ENCODE measurements at regions not wholly inside any gene's neighbourhood (a gene's known extent, or its start where the extent isn't known, plus 50 kb on each side); places are given as distances from the start of the nearest gene placed in this dataset.
"Not testable (repeated sequence)": the region's sequence is repeated elsewhere in the genome, so short reads cannot be mapped to it uniquely, and the experiment has no call there.

DNA sequence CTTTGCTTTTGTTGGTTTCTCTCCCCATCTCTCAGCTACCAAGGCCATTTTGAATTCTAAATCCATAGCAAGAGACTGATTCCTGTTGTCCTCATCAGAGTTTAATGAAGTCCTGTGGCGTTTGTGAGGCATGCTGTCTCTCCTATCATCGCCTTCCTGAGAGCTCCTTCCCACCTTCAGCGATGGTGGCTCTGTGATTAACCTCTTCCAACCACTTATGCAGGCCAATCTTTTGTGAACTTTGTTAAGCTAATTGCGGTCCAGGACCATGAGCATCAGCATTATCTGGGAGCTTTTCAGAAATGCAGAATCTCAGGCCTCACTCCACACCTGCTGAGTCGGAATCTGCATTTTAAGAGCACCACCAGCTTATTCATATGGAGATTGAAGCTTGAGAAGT lies 272.5 kb upstream of the CDYL start:
- DNase-seq (ENCODE audit: low read depth), result no peak

DNA sequence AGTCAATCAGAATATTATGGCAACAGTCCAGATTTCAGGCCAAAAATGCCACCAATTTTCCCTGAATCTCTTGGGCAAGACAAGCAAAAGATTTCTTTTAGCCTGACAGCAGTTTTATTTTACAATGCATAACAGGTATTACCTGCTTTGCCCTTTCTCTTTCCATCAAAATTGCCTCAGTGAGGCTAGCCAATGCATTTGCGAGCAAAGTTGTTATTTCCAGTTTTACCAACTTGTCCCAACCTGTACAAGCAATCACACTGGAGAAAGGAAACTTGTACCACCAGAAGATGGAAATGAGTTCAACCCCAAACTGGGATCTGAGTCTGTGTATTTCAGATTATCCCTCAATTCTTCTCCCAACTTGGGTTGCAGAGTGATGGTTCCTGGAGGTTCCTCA lies 279.9 kb upstream of the CDYL start:
- DNase-seq (ENCODE audit: low read depth), result no peak

DNA sequence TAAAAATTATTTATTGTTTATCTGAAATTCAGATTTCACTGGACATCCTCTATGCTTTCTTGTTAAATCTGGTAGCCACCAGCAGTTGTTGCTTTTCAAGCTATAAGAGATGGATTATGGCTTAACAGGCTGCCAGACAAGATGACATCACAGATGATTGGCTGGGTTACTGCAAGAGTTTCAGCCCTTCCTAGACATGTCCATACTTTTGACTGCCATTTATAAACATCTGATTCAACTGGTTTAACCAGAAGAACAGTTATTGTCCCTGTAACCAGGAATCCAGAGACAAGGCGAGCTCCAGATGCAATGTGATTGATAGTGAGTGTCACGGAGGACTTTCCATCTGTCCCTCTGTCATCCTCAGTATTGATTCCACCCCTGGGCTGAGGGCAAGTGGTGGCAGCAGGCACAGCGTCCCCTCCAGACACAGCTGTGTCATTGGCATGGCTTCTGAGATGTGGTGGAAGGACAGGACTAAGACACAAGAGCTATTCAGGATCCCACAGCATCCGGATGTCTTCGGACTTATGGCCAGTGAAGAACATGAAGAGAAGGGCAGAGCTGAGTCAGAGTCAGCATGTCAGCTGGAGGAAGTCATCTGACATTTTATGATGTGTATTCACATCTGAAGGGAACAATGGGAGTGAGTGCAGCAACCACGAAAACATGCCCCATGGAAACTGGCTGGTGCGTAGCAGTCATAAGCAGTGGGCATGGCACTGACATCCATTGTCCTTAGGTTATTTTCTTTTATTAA lies 284.5 kb upstream of the CDYL start:
- DNase-seq (ENCODE audit: low read depth), result no peak

DNA sequence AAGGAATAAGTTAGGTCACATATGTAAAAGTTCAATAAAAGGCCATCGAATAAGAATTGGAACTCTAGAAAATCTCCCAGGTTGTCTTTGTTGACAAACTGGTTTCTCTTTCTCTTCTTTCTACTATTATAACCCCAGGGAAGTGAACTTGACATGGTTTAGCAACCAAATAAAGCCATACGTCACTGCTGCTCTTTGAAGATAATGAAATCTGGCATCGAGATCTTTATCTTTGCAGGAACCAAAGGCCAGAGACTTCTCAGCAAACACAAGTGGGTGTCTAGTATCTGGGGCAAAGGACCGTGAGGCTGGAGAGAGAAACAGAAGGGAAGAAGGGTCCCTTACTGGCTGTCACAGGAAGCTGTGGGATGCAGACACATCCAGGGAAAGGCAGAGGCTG lies 286.7 kb upstream of the CDYL start:
- no peak for DNase-seq (ENCODE audit: low read depth)

DNA sequence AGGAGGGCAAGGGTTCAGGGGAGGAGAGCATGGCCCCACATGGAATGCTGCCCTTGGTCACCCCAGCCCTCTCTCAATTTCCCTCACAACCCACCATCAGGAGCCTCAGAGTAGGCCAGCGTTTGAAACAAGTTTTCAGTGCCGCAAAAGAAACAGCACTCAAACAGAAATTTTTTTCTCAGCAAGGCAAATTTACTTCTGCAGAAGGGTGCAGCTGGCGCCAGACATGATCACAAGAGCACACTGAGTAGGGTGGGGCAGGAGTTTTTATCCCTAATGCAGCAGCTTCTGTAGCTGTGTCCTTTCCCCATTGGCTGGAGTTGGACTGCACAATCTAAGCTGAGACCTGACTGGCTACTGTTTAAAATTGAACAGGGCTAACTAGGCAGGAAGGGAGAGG lies 287.8 kb upstream of the CDYL start:
- DNase-seq (ENCODE audit: low read depth), result no peak

DNA sequence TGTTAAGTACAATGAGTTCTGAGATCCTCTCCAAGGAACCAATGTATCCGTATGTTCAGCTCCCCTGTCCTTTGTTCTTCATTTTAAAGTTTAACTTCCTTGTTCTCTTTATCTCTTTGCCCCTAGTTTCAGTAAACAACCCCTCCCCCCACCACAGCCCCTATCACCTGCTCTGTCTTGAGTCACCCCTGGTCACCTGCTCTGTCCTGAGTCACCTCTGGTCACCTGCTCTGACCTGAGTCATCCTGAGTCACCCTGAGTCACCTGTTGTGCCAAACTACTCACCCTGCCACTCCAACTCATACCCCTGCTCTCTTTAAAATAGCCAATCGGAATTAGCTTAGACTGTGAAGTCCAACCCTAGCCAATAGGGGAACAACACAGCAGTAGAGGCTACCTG lies 288.7 kb upstream of the CDYL start:
- no peak for DNase-seq (ENCODE audit: low read depth)

DNA sequence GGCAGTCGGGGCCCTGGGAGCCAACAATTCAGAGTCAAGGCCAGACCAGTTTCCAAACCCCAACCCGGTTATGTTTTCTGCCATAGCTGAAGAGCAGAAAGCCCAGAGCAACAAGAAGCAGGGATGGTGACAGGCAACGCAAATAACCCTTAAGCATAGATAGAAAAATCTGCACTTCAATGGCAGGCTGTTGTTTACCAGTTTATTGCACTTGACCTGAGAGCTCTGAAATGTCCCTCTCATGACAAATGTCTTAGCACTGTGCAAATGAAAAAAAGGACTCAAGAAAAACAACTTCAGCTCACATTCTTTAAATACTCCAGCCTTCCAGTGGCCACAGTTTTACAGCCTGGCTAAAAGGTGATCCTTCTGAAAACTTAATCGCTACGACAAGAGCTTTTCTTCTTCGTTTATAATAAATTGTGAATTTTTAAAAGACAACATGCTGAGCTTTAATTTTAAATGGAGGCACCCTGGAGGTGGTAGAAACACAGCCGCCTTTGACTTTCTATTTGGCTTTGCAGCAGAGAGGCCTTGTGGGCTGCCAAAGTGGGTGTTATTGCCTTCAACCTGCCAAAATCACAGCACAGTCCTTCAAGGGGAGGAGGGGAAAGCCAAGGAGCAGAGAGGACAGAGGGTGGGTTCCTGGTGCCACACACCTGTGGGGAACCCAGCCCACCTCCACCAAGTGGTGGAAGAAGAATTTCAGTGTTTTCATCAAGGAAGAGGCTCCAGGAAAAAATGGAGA lies 289.5 kb upstream of the CDYL start:
- no peak for DNase-seq (ENCODE audit: low read depth)

DNA sequence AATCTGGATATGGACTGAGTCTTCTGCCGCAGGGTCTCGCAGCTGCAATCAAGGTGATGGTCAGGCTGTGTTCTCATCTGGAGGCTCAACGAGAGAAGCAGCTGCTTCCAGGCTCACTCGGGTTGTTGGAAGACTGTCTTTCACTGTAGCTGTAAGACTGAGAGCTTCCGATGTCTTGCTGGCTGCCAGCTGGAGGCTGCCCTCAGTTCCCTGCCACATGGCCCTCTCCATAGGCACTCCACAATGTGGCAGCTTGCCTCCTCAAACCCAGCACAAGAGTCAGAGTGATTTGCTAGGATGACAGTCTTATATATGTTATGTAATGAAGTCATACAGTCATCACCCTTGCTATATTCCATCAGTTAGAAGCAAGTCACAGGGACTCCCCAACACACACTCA lies 290.5 kb upstream of the CDYL start:
- no peak for DNase-seq (ENCODE audit: low read depth)

DNA sequence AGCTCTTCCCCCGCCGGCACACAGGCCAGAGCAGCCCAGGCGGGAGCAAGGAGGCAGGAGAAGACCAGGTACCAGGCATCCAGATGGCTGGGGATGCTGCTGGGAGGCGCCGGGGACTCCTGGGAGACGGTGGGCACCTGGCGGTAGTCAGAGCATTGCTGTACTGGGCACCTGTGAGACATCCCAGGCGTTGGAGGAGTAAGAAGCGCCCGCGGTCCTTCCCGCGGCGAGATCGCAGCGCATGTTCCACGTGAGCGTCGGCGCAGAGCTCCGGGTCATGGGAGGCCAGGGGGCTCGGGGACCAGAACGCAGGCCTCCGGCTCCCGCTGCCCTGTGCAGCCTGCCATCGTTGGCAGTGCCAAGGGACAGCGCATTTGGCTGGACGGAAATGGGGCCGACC lies 293.7 kb upstream of the CDYL start:
- DNase-seq (ENCODE audit: low read depth), result no peak

DNA sequence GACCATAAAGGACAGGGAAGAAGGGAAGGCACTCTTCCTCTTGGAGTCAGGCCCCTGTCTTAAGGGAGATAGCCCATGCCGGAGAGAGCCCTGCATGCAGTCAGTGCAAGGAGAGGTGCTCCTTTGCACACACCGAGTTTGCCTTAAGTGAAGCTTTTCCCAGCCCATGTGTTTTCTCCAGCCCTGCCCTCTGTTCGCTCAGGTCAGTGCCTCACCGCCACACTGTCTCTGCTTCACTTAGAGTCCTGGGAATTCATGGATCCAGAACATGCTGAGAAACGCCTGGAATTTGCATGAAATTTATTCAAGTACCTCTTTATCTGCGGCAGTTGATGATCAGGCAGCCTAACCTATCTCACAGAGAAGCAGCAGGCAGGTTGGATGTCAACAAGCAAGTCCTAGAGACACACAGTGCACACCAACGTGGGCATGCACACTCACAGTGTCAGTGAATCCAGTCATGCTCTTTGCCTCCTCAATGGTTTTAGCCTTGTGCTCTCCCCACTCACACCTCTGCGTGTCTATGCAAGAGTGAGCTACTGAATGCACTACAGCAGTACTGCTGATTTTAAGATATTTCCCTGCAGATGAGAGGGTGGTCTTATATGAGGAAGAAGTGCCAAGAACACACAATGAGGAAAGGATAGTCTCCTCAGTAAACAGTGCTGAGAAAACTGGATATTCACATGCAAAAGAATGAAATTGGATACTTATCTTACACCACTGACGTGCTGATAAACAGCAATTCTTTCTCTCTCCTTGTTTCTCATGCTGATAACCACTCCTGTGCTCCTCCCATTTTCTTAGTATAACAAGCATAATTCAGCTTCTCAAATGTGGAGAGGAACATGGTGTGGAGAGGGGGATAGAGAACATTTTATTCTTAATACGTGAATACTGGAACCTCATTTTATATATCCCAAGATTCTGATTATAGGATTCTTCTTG lies 295.1 kb upstream of the CDYL start:
- DNase-seq (ENCODE audit: low read depth), result no peak

DNA sequence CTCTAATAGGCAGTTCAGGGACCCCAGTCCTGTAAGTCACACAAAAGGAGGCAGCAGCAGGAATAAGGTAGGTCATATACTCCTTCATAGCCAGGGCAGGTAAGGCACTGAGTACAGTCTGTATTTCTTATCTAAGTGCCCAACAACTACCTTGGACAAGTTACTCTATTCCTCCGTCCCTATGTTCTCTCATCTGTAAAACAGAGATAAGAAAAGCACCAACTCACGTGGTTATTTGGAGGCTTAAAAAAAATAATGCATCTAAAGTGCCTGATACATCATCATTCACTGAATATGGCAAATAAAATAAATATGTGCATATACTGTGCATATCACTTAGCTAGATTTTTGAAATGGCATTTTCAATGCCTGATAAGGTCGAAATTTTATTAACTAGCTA lies 298.1 kb upstream of the CDYL start:
- no peak for DNase-seq (ENCODE audit: low read depth)

DNA sequence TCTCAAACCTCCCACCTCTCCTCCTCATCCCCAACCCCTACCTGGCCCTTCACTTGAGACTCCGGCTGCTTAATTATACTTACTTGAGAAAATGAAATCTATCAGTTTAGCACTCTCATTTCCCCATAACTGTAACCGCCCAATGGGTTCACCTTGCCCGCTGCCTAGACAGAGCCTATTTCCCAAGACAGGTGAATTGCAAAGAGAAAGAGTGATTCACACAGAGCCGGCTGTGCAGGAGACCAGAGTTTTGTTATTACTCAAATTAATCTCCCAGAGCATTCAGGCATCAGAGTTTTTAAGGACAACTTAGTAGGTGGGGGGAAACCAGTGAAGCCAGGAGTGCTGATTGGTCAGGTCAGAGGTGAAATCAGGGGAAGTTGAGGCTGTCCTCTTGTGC lies 301.4 kb upstream of the CDYL start:
- no peak for DNase-seq (ENCODE audit: low read depth)

DNA sequence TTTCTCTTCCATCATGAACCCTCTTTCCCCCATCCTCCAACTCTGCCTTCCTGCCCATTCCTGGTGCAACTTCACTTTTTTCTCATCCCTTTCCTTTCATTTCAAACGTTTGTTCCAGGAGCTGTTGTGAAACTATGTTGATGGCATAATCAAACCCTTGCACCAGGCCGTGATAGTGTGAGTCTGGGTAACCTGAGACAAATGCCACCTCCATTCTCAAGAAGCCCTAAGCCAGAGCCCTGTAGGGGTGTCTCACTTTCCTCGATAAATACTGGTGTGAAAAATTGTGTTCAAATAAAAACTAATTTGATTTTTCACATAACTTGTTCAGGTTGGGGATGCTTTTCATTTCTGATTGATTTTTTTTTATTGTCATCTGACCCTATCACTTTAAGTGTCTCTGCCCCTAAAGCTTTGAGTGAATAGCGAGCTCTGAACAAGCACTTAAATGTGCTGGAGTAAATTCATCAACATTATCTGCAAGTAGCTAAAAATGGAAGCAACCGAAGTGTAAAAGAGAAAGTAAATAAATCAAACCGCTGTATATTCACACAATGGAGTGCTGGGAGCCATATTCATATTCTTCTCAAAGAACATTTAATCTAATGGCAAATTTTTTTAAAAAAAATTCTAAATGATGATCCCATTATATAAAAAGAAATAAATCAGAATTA lies 303.1 kb upstream of the CDYL start:
- no peak for DNase-seq (ENCODE audit: low read depth)

DNA sequence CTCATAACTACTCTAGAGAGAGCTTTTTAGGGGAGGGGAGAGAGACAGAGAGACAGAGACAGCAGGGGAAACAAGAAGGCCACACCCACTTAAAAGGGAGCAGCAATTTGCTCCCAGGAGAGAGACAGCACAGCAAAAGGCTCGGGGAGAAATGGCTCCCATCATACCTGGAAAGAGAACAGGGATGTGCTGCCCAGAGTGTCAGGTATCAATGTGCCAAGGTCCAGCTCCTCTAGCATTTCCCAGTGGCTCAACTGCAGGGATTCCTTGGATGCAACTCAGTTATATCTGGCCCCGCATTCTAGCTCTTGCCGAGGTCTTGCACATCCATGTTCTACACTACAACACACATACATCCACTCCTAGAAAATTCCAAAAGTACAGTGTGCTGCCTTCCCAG lies 304.0 kb upstream of the CDYL start:
- no peak for DNase-seq (ENCODE audit: low read depth)

DNA sequence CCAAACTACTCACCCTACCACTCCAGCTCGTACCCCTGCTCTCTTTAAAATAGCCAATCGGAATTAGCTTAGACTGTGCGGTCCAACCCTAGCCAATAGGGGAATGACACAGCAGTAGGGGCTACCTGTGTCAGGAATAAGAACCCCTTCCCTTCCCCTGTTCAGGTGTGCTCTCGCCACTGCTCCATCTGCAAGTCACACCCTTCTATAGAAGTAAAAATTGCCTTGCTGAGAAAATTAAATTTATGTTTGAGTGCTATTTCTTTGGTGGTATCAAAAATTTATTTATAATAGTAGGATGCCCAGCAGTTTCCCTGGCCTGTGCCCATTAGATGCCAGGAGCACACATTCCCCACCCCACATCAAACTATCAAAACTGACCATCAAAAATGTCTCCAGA lies 304.7 kb upstream of the CDYL start:
- DNase-seq (ENCODE audit: low read depth), result not testable (repeated sequence)

DNA sequence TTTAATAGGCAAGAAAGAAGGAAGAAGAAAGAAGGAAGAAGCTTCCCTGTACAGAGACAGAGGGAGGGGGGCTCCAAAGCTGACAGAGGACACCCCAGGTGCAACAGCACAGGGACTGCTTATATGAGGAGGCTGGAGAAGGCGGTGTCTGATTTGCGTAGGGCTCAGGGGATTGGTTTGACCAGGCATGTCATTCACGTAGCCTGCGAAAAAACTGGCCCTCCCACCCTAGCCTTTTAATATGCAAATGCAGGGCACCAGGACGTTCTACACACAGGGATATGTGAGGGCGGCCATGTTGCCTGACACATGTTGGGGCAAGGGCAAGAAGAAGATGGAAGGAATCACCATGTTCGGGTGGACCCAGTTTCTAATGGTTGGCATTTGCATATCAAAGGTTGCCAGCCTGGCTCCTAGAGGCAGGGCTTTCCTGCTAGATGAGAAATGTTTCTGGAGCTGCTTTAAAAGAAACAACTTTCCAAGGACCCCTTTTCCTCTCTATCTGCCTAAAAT lies 305.4 kb upstream of the CDYL start:
- no peak for DNase-seq (ENCODE audit: low read depth)

DNA sequence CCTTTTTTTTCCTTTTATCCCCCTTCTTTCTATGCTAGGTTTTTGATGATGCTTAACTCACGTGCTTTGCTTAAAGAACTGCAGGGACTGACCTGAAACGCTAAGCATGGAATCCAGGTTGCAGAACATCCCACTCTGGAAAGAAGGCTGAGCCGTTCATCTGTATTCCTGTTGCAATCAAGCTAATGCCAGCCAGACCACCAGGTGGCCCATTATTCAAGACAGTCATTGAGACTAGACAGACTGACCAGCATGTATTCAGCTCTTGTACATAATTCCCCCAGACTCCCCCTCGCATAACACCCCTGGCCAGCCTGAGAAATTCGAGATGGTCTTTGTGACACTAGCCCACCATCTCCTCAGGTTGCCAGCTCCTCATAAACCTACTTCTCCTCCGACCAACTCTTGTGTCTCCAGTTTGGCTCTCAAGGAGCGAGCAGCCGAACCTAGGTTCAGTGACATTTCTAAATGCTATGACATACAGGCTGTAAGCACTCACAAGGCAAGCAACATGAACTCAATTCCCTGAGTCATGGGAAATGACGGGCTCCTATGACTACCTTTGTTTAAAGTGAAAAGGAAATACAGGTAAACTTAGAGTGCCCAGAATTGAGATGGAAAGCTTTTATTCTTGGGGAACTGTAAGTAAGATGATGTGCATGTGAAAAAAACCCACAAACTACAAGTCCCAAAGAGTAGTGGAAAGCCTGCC lies 309.3 kb upstream of the CDYL start:
- DNase-seq (ENCODE audit: low read depth), result no peak

DNA sequence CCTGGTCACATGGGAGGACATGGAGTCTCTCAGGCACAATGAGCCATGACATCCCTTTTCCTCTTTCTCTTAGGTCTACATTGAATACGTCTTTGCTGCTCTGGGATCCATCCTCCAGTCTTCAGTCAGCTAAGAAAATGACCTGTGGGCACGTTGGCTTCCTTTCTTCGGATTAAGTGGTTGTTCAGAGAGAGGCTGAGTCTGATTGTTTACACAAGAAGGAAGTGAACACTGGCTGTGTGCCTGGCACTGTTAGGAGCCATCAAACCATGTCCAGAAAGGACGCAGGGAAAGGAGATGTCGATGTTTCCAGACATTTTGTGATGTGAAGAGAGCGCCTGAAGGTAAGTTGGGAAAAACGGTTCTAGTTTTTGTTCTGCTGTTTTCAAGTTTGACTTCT lies 309.9 kb upstream of the CDYL start:
- no peak for DNase-seq (ENCODE audit: low read depth)

DNA sequence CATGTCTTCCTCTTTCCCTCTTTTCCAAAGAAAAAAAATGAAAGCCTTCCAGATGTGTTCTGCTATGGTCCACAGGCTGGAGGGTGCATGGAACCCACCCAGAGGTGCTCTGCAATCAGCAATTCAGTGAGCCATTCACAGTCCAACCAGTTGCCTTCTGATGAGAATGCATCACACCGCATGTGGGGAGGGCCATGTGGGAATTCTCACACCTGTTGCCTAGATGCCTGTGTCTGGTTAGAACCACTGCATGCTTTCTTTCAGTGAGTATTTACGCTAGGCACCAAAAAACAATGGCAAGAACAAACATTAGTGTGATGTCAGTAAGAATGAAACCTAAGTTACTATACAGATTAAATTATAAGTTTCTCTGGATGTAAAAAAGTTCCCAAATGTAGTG lies 311.6 kb upstream of the CDYL start:
- DNase-seq (ENCODE audit: low read depth), result no peak

DNA sequence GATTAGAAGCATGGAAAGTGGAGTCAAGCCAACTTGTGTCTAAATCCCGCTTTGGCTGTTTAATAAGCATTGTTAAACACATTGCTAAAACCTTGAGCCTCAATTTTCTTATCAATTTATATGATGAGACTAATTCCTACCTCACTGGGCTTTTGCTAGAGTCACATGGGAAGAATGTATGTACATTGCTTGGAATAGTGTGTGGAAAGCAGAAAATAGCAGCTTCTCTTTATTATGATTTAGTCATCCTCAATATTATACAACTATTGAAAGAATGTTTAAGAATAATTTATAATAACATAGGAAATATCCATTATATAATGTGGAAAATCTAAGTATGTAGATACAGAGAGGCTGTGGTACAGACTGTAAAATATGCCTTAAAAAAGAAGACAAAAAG lies 313.0 kb upstream of the CDYL start:
- no peak for DNase-seq (ENCODE audit: low read depth)
